ENCODE measurements at regions not wholly inside any gene's neighbourhood (a gene's known extent, or its start where the extent isn't known, plus 50 kb on each side); places are given as distances from the start of the nearest gene placed in this dataset.

GRCh38 chr6:23325065-23325464 is 755.7 kb downstream of the HDGFL1 start:
- POLR2A ChIA-PET = no interaction called here
- CTCF ChIA-PET = no interaction called here

- ChIA-PET CTCF (no interaction called here), POLR2A (no interaction called here)
Observed at GRCh38 chr6:23327621-23328020, 758.3 kb downstream of the HDGFL1 start.

GRCh38 chr6:23329086-23329485 is 759.7 kb downstream of the HDGFL1 start:
- ChIA-PET POLR2A (no interaction called here), CTCF (no interaction called here)

- ChIA-PET CTCF (no interaction called here), POLR2A (no interaction called here)
Observed at GRCh38 chr6:23330632-23331031, 761.3 kb downstream of the HDGFL1 start.

- ChIA-PET POLR2A (no interaction called here), CTCF (no interaction called here)
Observed at GRCh38 chr6:23334360-23334759, 765.0 kb downstream of the HDGFL1 start.

DNA sequence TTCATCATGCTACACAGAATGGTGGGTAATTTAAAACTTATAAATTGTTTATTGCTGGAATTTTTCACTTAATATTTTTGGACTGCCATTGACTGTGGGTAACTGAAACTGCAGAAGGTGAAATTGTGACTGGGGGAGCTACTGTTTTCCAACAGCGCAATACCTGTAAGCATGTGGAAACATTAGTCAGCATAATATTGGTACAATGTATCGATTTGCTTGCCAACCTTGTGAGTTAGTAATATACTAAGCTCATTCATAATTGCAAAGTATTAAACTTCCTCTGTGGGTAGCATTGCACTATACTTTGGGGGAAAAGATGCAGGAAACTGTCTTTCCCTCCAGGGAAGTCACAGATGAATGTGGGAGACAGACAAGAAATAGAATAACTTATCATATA is 766.5 kb downstream of the HDGFL1 start:
- ChIA-PET POLR2A (no interaction called here), CTCF (no interaction called here)

- CTCF ChIA-PET = no interaction called here
- POLR2A ChIA-PET = no interaction called here
Observed at GRCh38 chr6:23339268-23339667, 769.9 kb downstream of the HDGFL1 start.

GRCh38 chr6:23340271-23340670 is 770.9 kb downstream of the HDGFL1 start:
- CTCF ChIA-PET = no interaction called here
- POLR2A ChIA-PET = no interaction called here

GRCh38 chr6:23343610-23344306 is 774.4 kb downstream of the HDGFL1 start:
- POLR2A ChIA-PET = no interaction called here
- CTCF ChIA-PET = no interaction called here

GRCh38 chr6:23348185-23348584 is 777.8 kb upstream of the NRSN1 start:
- CTCF ChIA-PET = interaction anchor here (0.6 kb wide), 1 partner anchor 20 kb away, joined by 3 read pairs; no protein-coding TSS in a partner anchor
- POLR2A ChIA-PET = no interaction called here

DNA sequence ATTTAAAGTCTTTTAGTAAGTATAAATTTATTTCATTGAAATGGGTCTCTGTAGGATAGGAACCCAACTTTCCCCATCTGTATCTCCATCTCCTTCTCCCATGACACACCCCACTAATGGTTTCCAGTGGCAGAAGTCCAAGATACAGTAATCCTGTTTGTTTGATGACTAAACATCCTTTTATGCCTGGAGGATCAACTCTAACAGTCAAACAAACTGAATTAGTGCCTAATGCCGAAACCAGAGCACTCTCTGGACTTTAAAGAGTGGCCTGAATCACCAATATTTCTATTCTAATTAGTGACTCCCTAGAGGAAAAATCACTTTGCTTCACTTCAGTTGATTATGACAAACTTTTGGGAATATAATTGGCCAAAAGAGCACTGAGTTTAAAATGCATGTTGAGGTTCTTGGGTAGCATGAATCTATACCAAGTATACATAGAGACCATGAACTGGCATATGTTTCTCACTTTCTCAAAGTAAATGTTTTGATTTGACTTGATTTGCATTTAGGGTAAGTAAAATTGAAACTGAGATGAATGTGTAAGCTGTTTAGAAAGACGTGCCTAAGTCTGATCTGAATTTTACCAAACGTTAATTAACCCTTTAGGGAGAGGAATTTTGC is 776.4 kb upstream of the NRSN1 start:
- CTCF ChIA-PET = no interaction called here
- POLR2A ChIA-PET = no interaction called here

DNA sequence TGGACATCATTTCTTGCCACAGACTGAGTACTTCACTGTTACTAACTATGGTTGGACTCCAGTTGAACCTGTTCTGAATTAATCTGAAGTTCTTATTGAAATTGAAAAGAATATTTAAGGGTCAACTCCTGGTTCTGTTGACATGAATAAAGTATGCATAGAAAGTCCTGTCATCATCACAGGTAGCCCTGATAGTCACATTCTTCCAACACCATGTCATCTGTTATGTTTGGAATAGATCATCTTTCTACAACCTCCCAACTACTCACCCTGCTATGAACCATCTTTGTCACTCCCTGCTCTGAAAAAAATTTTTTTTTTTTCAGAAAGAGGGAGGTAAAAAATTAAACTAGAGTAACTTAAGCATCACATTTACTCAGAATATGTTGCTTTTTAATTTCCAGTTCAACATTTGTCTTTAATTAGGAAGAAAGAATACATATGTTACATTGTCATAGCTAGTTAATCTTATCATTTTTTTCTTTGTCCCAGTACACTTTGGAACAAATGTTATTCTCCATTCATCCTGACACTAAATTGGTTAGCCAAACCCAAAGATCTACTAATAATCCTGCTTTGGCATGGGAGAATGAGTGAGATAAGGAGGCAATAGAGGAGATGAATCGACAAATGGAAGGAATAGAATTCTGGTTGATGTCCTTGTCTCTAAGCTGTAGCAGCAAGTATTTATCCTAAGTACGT is 775.1 kb upstream of the NRSN1 start:
- POLR2A ChIA-PET = no interaction called here
- CTCF ChIA-PET = no interaction called here

- ChIA-PET CTCF (no interaction called here), POLR2A (no interaction called here)
Observed at GRCh38 chr6:23354004-23354403, 772.0 kb upstream of the NRSN1 start.

DNA sequence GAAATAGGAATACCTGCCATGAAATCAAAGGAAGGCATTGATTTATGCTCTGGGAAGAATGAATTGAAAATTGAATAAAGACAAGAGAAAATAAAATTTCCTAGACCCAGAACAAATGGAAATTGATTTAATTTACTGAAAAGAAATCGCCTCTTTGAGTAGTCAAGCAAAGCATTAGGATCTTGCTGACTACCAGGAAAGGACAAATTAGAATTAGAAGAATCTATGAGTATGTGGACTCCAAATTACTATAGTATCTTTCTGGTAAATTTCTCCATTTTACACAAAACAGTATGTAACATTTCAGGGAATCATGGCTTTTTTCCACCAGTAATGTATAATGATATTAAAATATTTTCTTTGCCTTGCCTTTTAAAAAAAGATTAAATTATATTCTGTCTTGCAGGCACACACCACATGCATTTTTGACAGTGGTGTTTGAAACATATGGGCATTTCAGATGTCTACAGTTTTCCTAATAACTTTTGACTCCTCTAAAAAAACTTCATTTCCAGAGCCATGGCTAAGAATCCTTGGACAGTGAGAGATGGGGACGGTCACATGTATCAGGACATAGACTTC is 768.7 kb upstream of the NRSN1 start:
- CTCF ChIA-PET = no interaction called here
- POLR2A ChIA-PET = no interaction called here

DNA sequence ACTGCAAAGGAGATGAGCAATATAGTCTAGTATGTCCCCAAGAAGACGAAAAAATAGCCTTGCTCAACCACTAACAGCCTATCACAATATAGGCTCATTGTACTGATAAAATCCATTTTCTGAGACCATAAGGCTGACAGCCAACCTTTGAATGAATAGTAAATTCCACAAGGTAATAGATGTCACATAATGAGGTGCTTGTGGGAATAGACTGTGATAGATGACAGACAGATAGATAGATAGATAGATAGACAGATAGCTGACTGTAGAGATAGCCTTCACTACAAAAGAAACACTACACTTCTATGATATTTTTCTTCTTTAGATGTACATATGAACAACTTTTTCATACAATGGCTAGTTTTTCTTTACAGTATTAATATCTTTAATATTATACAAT is 760.3 kb upstream of the NRSN1 start:
- ChIA-PET POLR2A (no interaction called here), CTCF (no interaction called here)

- CTCF ChIA-PET = no interaction called here
- POLR2A ChIA-PET = no interaction called here
Observed at GRCh38 chr6:23367311-23367710, 758.7 kb upstream of the NRSN1 start.

GRCh38 chr6:23368557-23368956 is 757.5 kb upstream of the NRSN1 start:
- ChIA-PET CTCF (no interaction called here), POLR2A (no interaction called here)

DNA sequence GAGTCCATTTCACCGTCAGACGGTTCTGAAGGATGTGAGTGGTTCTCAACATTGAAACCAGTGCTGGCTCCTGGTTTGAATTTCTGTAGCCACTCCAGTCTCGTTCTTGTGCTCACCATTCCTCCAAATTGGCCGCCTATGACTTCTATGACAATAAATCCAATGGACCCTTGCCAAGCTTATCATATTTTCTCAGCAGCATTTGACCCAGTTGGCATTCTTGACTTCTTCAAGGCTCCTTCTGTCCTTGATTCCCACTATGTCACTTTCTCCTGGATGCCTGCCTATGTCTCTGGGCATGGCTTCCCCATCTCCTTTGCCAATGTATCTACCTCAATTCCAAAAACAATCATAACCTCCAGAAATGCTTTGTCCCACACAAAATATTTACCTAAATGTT is 756.0 kb upstream of the NRSN1 start:
- ChIA-PET CTCF (interaction anchor here (0.6 kb wide), 1 partner anchor 491 kb away, joined by 3 read pairs; no protein-coding TSS in a partner anchor), POLR2A (no interaction called here)

- ChIA-PET POLR2A (no interaction called here), CTCF (no interaction called here)
Observed at GRCh38 chr6:23371132-23371915, 754.7 kb upstream of the NRSN1 start.

GRCh38 chr6:23377830-23378229 is 748.2 kb upstream of the NRSN1 start:
- POLR2A ChIA-PET = no interaction called here

GRCh38 chr6:23380465-23380864 is 745.5 kb upstream of the NRSN1 start:
- CTCF ChIA-PET = no interaction called here

More at GRCh38 chr6:23377830-23378229, 748.2 kb upstream of the NRSN1 start:
- CTCF ChIA-PET = no interaction called here

More at GRCh38 chr6:23380465-23380864, 745.5 kb upstream of the NRSN1 start:
- POLR2A ChIA-PET = no interaction called here

Data from activated CD8-positive, alpha-beta memory T cell treated with anti-CD3 and anti-CD28 coated beads for 36 hours (primary cell).